H9 (cell line): ENCODE measurements at regions not wholly inside any gene's neighbourhood (a gene's known extent, or its start where the extent isn't known, plus 50 kb on each side); places are given as distances from the start of the nearest gene placed in this dataset.

Experiments
- DNase-seq: peaks from one replicate; pipeline ENCODE4 v3.0.0-alpha.2; 2017
- H2AFZ ChIP-seq: one replicate; pipeline ENCODE4 v1.6.1; 2013; ENCODE audit warnings: mild to moderate bottlenecking, low read length, control low read depth, moderate library complexity
- H2AK5ac ChIP-seq: 2 replicates; pipeline ENCODE4 v1.6.1; 2013; ENCODE audit warnings: low read length, control low read depth, mixed read lengths; ENCODE audit not compliant: insufficient read length
- H2BK120ac ChIP-seq: one replicate; pipeline ENCODE4 v1.6.1; 2013; ENCODE audit warnings: low read depth, mild to moderate bottlenecking, low read length, control low read depth, inconsistent platforms; ENCODE audit not compliant: poor library complexity, severe bottlenecking
- H2BK12ac ChIP-seq: 2 replicates; pipeline ENCODE4 v1.6.1; 2013; ENCODE audit warnings: low read length, control low read depth, mixed read lengths, low read depth; ENCODE audit not compliant: insufficient read length
- H2BK15ac ChIP-seq: 2 replicates; pipeline ENCODE4 v1.6.1; 2013; ENCODE audit warnings: low read depth, low read length, control low read depth
- H2BK20ac ChIP-seq: one replicate; pipeline ENCODE4 v1.6.1; 2013; ENCODE audit warnings: low read depth, mild to moderate bottlenecking, low read length, control low read depth, inconsistent platforms; ENCODE audit not compliant: poor library complexity, severe bottlenecking
- H2BK5ac ChIP-seq: 2 replicates; pipeline ENCODE4 v1.6.1; 2013; ENCODE audit warnings: low read length, control low read depth, mixed read lengths; ENCODE audit not compliant: insufficient read length
- H3K14ac ChIP-seq: 2 replicates; pipeline ENCODE4 v1.6.1; 2013; ENCODE audit warnings: low read length, control low read depth; ENCODE audit not compliant: insufficient read depth
- H3K18ac ChIP-seq: 2 replicates; pipeline ENCODE4 v1.6.1; 2013; ENCODE audit warnings: low read depth, mild to moderate bottlenecking, mixed read lengths, low read length, control low read depth; ENCODE audit not compliant: insufficient read length
- H3K23ac ChIP-seq: 2 replicates; pipeline ENCODE4 v1.6.1; 2013; ENCODE audit warnings: low read length, control low read depth, mixed read lengths, low read depth; ENCODE audit not compliant: insufficient read length
- H3K23me2 ChIP-seq: 2 replicates; pipeline ENCODE4 v1.6.1; 2013; ENCODE audit warnings: low read depth, mild to moderate bottlenecking, mixed read lengths, low read length, control low read depth; ENCODE audit not compliant: insufficient read length, poor library complexity, severe bottlenecking
- H3K27ac ChIP-seq: 2 replicates; pipeline ENCODE4 v1.5.1; 2013; ENCODE audit warnings: low read length, control low read depth, mixed read lengths, low read depth; ENCODE audit not compliant: insufficient read length
- H3K27me3 ChIP-seq: 2 replicates; pipeline ENCODE4 v1.6.1; 2013; ENCODE audit warnings: low read length, control low read depth, inconsistent platforms; ENCODE audit not compliant: insufficient read depth
- H3K4ac ChIP-seq: 2 replicates; pipeline ENCODE4 v1.6.1; 2013; ENCODE audit warnings: low read depth, mild to moderate bottlenecking, control low read depth, inconsistent platforms, low read length, moderate library complexity
- H3K4me1 ChIP-seq: 2 replicates; pipeline ENCODE4 v1.6.1; 2013; ENCODE audit warnings: low read length, control low read depth, inconsistent platforms; ENCODE audit not compliant: insufficient read depth
- H3K4me2 ChIP-seq: 2 replicates; pipeline ENCODE4 v1.6.1; 2013; ENCODE audit warnings: low read length, control low read depth, mixed read lengths; ENCODE audit not compliant: insufficient read length, insufficient read depth
- H3K56ac ChIP-seq: 2 replicates; pipeline ENCODE4 v1.6.1; 2013; ENCODE audit warnings: low read depth, mild to moderate bottlenecking, mixed read lengths, low read length, control low read depth; ENCODE audit not compliant: insufficient read length
- H3K79me1 ChIP-seq: 2 replicates; pipeline ENCODE4 v1.6.1; 2013; ENCODE audit warnings: low read depth, mild to moderate bottlenecking, moderate library complexity, low read length, control low read depth, inconsistent platforms; ENCODE audit not compliant: insufficient read depth, poor library complexity, severe bottlenecking
- H3K79me2 ChIP-seq: 2 replicates; pipeline ENCODE4 v1.6.1; 2013; ENCODE audit warnings: low read length, control low read depth, inconsistent platforms; ENCODE audit not compliant: insufficient read depth
- H3K9ac ChIP-seq: 2 replicates; pipeline ENCODE4 v1.6.1; 2013; ENCODE audit warnings: low read length, control low read depth, mixed read lengths; ENCODE audit not compliant: insufficient read length; ENCODE audit errors: extremely low read depth
- H3K9me3 ChIP-seq: one replicate; pipeline ENCODE4 v1.6.1; 2013; ENCODE audit warnings: low read depth, low read length, inconsistent platforms; ENCODE audit not compliant: control insufficient read depth
- H3T11ph ChIP-seq: one replicate; pipeline ENCODE4 v1.6.1; 2013; ENCODE audit warnings: mild to moderate bottlenecking, low read length, control low read depth, inconsistent platforms
- H4K20me1 ChIP-seq: one replicate; pipeline ENCODE4 v1.6.1; 2013; ENCODE audit not compliant: control insufficient read depth, insufficient read length, insufficient read depth
- H4K5ac ChIP-seq: 2 replicates; pipeline ENCODE4 v1.6.1; 2013; ENCODE audit warnings: low read depth, mild to moderate bottlenecking, mixed read lengths, low read length, control low read depth; ENCODE audit not compliant: insufficient read length
- H4K8ac ChIP-seq: replicated peaks from 2 replicates; pipeline ENCODE4 v1.6.1; 2013; ENCODE audit warnings: low read length, control low read depth, mixed read lengths, low read depth; ENCODE audit not compliant: insufficient read length
- H4K91ac ChIP-seq: 2 replicates; pipeline ENCODE4 v1.6.1; 2013; ENCODE audit warnings: low read depth, mild to moderate bottlenecking, moderate library complexity, mixed read lengths, low read length, control low read depth; ENCODE audit not compliant: insufficient read length
- H3K27ac Mint-ChIP-seq, 3 experiments: 2 replicates in 2 of 3; 3 replicates in 1 of 3; pipeline ENCODE4 v1.8.0; 2020 to 2021; ENCODE audit warnings: mixed read lengths in 3 of 3, mild to moderate bottlenecking in 1 of 3, moderate library complexity in 1 of 3
- H3K27me3 Mint-ChIP-seq: 2 replicates; pipeline ENCODE4 v1.8.0; 2021; ENCODE audit warnings: low read depth, mild to moderate bottlenecking, moderate library complexity, mixed read lengths
- H3K36me3 Mint-ChIP-seq, 3 experiments: 2 replicates in 2 of 3; 3 replicates in 1 of 3; pipeline ENCODE4 v1.8.0; 2020 to 2021; ENCODE audit warnings: low read depth in 3 of 3, mixed read lengths in 3 of 3; ENCODE audit not compliant: insufficient read depth in 1 of 3
- H3K4me1 Mint-ChIP-seq, 2 experiments: 2 replicates each; pipeline ENCODE4 v1.8.0; 2020; ENCODE audit warnings: mixed read lengths in 2 of 2
- H3K4me3 Mint-ChIP-seq, 2 experiments: 2 replicates in 1 of 2; 3 replicates in 1 of 2; pipeline ENCODE4 v1.8.0; 2020 to 2021; ENCODE audit warnings: mild to moderate bottlenecking in 2 of 2, mixed read lengths in 2 of 2, moderate library complexity in 1 of 2
- H3K9me3 Mint-ChIP-seq, 2 experiments: 2 replicates in 1 of 2; 3 replicates in 1 of 2; pipeline ENCODE4 v1.8.0; 2020; ENCODE audit warnings: mild to moderate bottlenecking in 2 of 2, mixed read lengths in 2 of 2, moderate library complexity in 1 of 2
- CTCF ChIP-seq: fragments of 200-600 bp; sonication (generic); conservative IDR thresholded peaks from 3 replicates; pipeline ENCODE4 v1.8.0; 2021; ENCODE audit warnings: antibody characterized with exemption, mild to moderate bottlenecking
- WGBS: extraction: QIAGEN DNeasy Blood & Tissue Kit; methylation state at CpG from one replicate; pipeline ENCODE4 v1.1.7; 2013; ENCODE audit warnings: missing lambda C conversion rate, low lambda C conversion rate, mixed read lengths; ENCODE audit not compliant: insufficient read length; ENCODE audit errors: extremely low coverage; 5-methylcytosine and 5-hydroxymethylcytosine counted together

- no peak overlapping the region for H3K4ac ChIP-seq
- H3K23ac ChIP-seq: no peak overlapping the region
- H2BK5ac ChIP-seq: no peak overlapping the region
- no peak overlapping the region for H3K27ac Mint-ChIP-seq
- no peak overlapping the region for H3K4me2 ChIP-seq
- no peak overlapping the region for H4K91ac ChIP-seq
- no peaks in the 10 kb centered on the region; the same call in 1 of the 2 replicates for H3K4me1 ChIP-seq
- H2BK15ac ChIP-seq: no peak overlapping the region
- H4K5ac ChIP-seq: no peak overlapping the region
- H3T11ph ChIP-seq: no peak overlapping the region
- no peak overlapping the region for H3K18ac ChIP-seq
- H3K9me3 ChIP-seq: no peaks in the 10 kb centered on the region
- no peak overlapping the region for H4K8ac ChIP-seq
- no peaks in the 10 kb centered on the region for H3K79me1 ChIP-seq
- no peaks in the 10 kb centered on the region for H3K27me3 ChIP-seq
- no peak overlapping the region for H2BK120ac ChIP-seq
- WGBS: 100% methylated on average over 1 of the region's 3 CpGs
- DNase-seq: no peak
- H3K9ac ChIP-seq: no peak overlapping the region
- H3K4me3 Mint-ChIP-seq: no peak overlapping the region
- no peak overlapping the region for H3K56ac ChIP-seq
- H3K79me2 ChIP-seq: no peaks in the 10 kb centered on the region
- H2BK12ac ChIP-seq: no peak overlapping the region
- H3K14ac ChIP-seq: no peak overlapping the region
- H2BK20ac ChIP-seq: no peak overlapping the region
- H3K23me2 ChIP-seq: no peaks in the 10 kb centered on the region
- no peaks in the 10 kb centered on the region for H4K20me1 ChIP-seq
- H3K27ac ChIP-seq: no peak overlapping the region
- H2AFZ ChIP-seq: no peak overlapping the region
- TF ChIP-seq CTCF: no peak
- H3K9me3 Mint-ChIP-seq: no peaks in the 10 kb centered on the region; a peak in 1 of 5 replicates
- H3K27me3 Mint-ChIP-seq: no peaks in the 10 kb centered on the region; the same call in 1 of the 2 replicates
- peaks cover 15 to 17% of the 10 kb centered on the region in 2 experiments for H3K4me1 Mint-ChIP-seq
- H2AK5ac ChIP-seq: no peak overlapping the region
- no peaks in the 10 kb centered on the region for H3K36me3 Mint-ChIP-seq
These were observed 452.5 kb upstream of the CHAC2 start for GRCh38 chr2:53315149-53315548.
